ENCODE measurements at regions not wholly inside any gene's neighbourhood (a gene's known extent, or its start where the extent isn't known, plus 50 kb on each side); places are given as distances from the start of the nearest gene placed in this dataset.

- H2BK20ac ChIP-seq (ENCODE audit: low read depth, low read length): no peak overlapping the region
- no peaks in the 10 kb centered on the region for H4K20me1 ChIP-seq (ENCODE audit: insufficient read depth, low read length)
- intact Hi-C loops (cut with micrococcal nuclease): no loop called here
- no CpG with 5 or more reads among the region's 1 CpG for WGBS, 2 experiments (ENCODE audit: extremely low coverage in 2 of 2, insufficient read length in 1 of 2)
- no peak for ATAC-seq (ENCODE audit: low read depth)
- DNase-seq: no peak
- H3K27me3 ChIP-seq (ENCODE audit: control insufficient read depth, insufficient read depth, low read length): no peaks in the 10 kb centered on the region
- TF ChIP-seq NFE2L2 (IDR thresholded peaks at IDR 0.05; ENCODE audit: low read depth, low read length) (no peak), CHD1 (IDR thresholded peaks at IDR 0.05; ENCODE audit: low read depth, low read length) (no peak), CTCF (conservative IDR thresholded peaks at IDR 0.05; ENCODE audit: low read depth, low read length) (no peak), USF2 (IDR thresholded peaks at IDR 0.05; ENCODE audit: low read depth, low read length) (no peak), MXI1 (IDR thresholded peaks at IDR 0.05; ENCODE audit: borderline replicate concordance, low read depth, low read length) (no peak), RAD21 (IDR thresholded peaks at IDR 0.05; ENCODE audit: low read length) (no peak), ELK1 (IDR thresholded peaks at IDR 0.05; ENCODE audit: borderline replicate concordance, low read depth, low read length) (no peak)
- CTCF ChIA-PET: no interaction called here
- no peaks in the 10 kb centered on the region for H3K36me3 ChIP-seq (ENCODE audit: control insufficient read depth, insufficient read depth, low read length)
- H2BK15ac ChIP-seq (ENCODE audit: low read depth, low read length): no peak overlapping the region
- no peak overlapping the region for H4K5ac ChIP-seq (ENCODE audit: low read depth, low read length)
- no peak overlapping the region for H3K4me3 ChIP-seq (ENCODE audit: insufficient read depth, low read depth, low read length)
- H3K23ac ChIP-seq (ENCODE audit: low read depth, low read length): no peak overlapping the region
- H3K4ac ChIP-seq (ENCODE audit: low read depth, low read length): no peak overlapping the region
- POLR2A ChIA-PET (ENCODE audit: unreplicated experiment): no interaction called here
- H3K56ac ChIP-seq (ENCODE audit: extremely low read depth, insufficient read depth, low read length): no peak overlapping the region
- H4K8ac ChIP-seq (ENCODE audit: low read depth in 2 of 2, low read length in 2 of 2): no peak overlapping the region
- no peaks in the 10 kb centered on the region for H3K79me1 ChIP-seq (ENCODE audit: low read depth in 1 of 2, low read length in 2 of 2)
- no peak overlapping the region for H3K27ac ChIP-seq (ENCODE audit: insufficient read depth, low read length)
- H2AK9ac ChIP-seq (replicated peaks; ENCODE audit: low read depth, low read length, poor library complexity): no peak overlapping the region
- dilution Hi-C loops (cut with HindIII; ENCODE audit: low sequenced_read_pairs, unreplicated experiment): no loop called here
- no peaks in the 10 kb centered on the region for H3K9me1 ChIP-seq (ENCODE audit: insufficient read depth, low read length)
- no peak overlapping the region for H2BK5ac ChIP-seq (ENCODE audit: low read depth, low read length, poor library complexity, severe bottlenecking)
- H3K9ac ChIP-seq (ENCODE audit: low read depth, low read length): no peak overlapping the region
- H3K18ac ChIP-seq (ENCODE audit: low read depth, low read length): no peak overlapping the region
- no peaks in the 10 kb centered on the region for H3K9me3 ChIP-seq (ENCODE audit: control insufficient read depth, insufficient read depth, low read length)
- no peak overlapping the region for H4K91ac ChIP-seq (ENCODE audit: insufficient read depth, low read depth, low read length)
- H3K14ac ChIP-seq (replicated peaks; ENCODE audit: low read depth, low read length): no peak overlapping the region
- H2AFZ ChIP-seq (replicated peaks; ENCODE audit: low read length, poor library complexity): no peak overlapping the region
- H3K4me2 ChIP-seq (ENCODE audit: low read depth, low read length): no peak overlapping the region
- in situ Hi-C loops (cut with MboI; ENCODE audit: low sequenced_read_pairs): no loop called here
- H3K4me1 ChIP-seq (ENCODE audit: control insufficient read depth, insufficient read depth, low read length): peaks cover 2% of the 10 kb centered on the region; the same call in 1 of the 2 replicates
- no peak overlapping the region for H2BK120ac ChIP-seq (ENCODE audit: low read depth, low read length)
- no peak overlapping the region for H2AK5ac ChIP-seq (ENCODE audit: low read depth, low read length)
- BruUV-seq (replicated peaks): no TSS peak
Observed at GRCh38 chr14:42802346-42802745, 1195.7 kb downstream of the LRFN5 start.
